GM23338 (cell line): ENCODE measurements at regions not wholly inside any gene's neighbourhood (a gene's known extent, or its start where the extent isn't known, plus 50 kb on each side); places are given as distances from the start of the nearest gene placed in this dataset.

Source experiments
- ATAC-seq: fragments of 200-7000 bp; cut with Tn5 transposase; 3 replicates; pipeline ENCODE4 v1.9.1; 2020
- DNase-seq: peaks from one replicate; pipeline ENCODE4 v3.0.0-alpha.2; 2015; ENCODE audit warnings: low spot score
- H2AFZ ChIP-seq: fragments of 200-600 bp; sonication (generic); 2 replicates; pipeline ENCODE4 v1.8.0; 2016; ENCODE audit warnings: antibody characterized with exemption, mild to moderate bottlenecking, moderate library complexity
- H3F3A ChIP-seq: fragments of 200-600 bp; sonication (generic); replicated peaks from 2 replicates; pipeline ENCODE4 v1.8.0; 2017; ENCODE audit warnings: antibody characterized with exemption, mixed run types, low read depth
- H3K27ac ChIP-seq: fragments of 200-600 bp; sonication (generic); 2 replicates; pipeline ENCODE4 v1.6.1; 2016; ENCODE audit warnings: low read depth
- H3K27me3 ChIP-seq: fragments of 200-600 bp; sonication (generic); 2 replicates; pipeline ENCODE4 v1.8.0; 2016; ENCODE audit warnings: mild to moderate bottlenecking, mixed run types, moderate library complexity; ENCODE audit not compliant: insufficient read depth
- H3K36me3 ChIP-seq: fragments of 200-600 bp; sonication (generic); 2 replicates; pipeline ENCODE4 v1.8.0; 2016; ENCODE audit warnings: mild to moderate bottlenecking; ENCODE audit not compliant: insufficient read depth
- H3K4me1 ChIP-seq: fragments of 200-600 bp; sonication (generic); 2 replicates; pipeline ENCODE4 v1.8.0; 2016; ENCODE audit warnings: mild to moderate bottlenecking, moderate library complexity; ENCODE audit not compliant: insufficient read depth
- H3K4me2 ChIP-seq: fragments of 200-600 bp; sonication (generic); 2 replicates; pipeline ENCODE4 v1.7.1; 2017; ENCODE audit warnings: mixed run types
- H3K4me3 ChIP-seq: fragments of 200-600 bp; sonication (generic); 2 replicates; pipeline ENCODE4 v1.6.1; 2016; ENCODE audit warnings: mixed run types
- H3K79me2 ChIP-seq: fragments of 200-600 bp; sonication (generic); replicated peaks from 2 replicates; pipeline ENCODE4 v1.8.0; 2017; ENCODE audit warnings: mild to moderate bottlenecking; ENCODE audit not compliant: insufficient read depth
- H3K9me2 ChIP-seq: fragments of 200-600 bp; sonication (generic); 2 replicates; pipeline ENCODE4 v1.8.0; 2017; ENCODE audit not compliant: insufficient read depth
- H4K20me1 ChIP-seq: fragments of 200-600 bp; sonication (generic); replicated peaks from 2 replicates; pipeline ENCODE4 v1.8.0; 2017; ENCODE audit warnings: mild to moderate bottlenecking; ENCODE audit not compliant: insufficient read depth
- H3K27ac Mint-ChIP-seq: 2 replicates; pipeline ENCODE4 v1.8.0; 2020; ENCODE audit warnings: inconsistent platforms, mild to moderate bottlenecking, moderate library complexity, mixed read lengths
- H3K27me3 Mint-ChIP-seq: 3 replicates; pipeline ENCODE4 v1.8.0; 2022; ENCODE audit warnings: low read depth, mild to moderate bottlenecking, moderate library complexity, mixed read lengths, inconsistent platforms; ENCODE audit not compliant: insufficient read depth, poor library complexity
- H3K36me3 Mint-ChIP-seq: 3 replicates; pipeline ENCODE4 v1.8.0; 2021; ENCODE audit warnings: low read depth, mild to moderate bottlenecking, inconsistent platforms, moderate library complexity, mixed read lengths
- H3K4me1 Mint-ChIP-seq: 3 replicates; pipeline ENCODE4 v1.8.0; 2020; ENCODE audit warnings: mild to moderate bottlenecking, inconsistent platforms, mixed read lengths
- H3K4me3 Mint-ChIP-seq: 3 replicates; pipeline ENCODE4 v1.8.0; 2021; ENCODE audit warnings: moderate library complexity, mild to moderate bottlenecking, inconsistent platforms, mixed read lengths
- H3K9me3 Mint-ChIP-seq: 3 replicates; pipeline ENCODE4 v1.8.0; 2020; ENCODE audit warnings: moderate library complexity, mild to moderate bottlenecking, inconsistent platforms, mixed read lengths
- CREB1 ChIP-seq: fragments of 250-450 bp; sonication (Bioruptor Pico); IDR thresholded peaks from 2 replicates; pipeline ENCODE4 v1.5.0; 2020; ENCODE audit warnings: low read depth, mild to moderate bottlenecking, moderate library complexity
- CTCF ChIP-seq, 2 experiments: fragments of 200-600 bp in 1 of 2; sonication (generic) in 1 of 2; conservative IDR thresholded peaks; 2 replicates each; pipeline versions ENCODE4 v1.5.1 to v1.6.1; 2016 to 2017; ENCODE audit warnings: antibody characterized with exemption in 2 of 2, low read depth in 2 of 2, mild to moderate bottlenecking in 2 of 2, moderate library complexity in 1 of 2
- EZH2 ChIP-seq: fragments of 200-600 bp; sonication (generic); IDR thresholded peaks from one replicate; pipeline ENCODE4 v1.8.0; 2017; ENCODE audit warnings: antibody characterized with exemption, mild to moderate bottlenecking, low read depth; ENCODE audit not compliant: unreplicated experiment
- EZH2phosphoT487 ChIP-seq: fragments of 200-600 bp; sonication (generic); IDR thresholded peaks from one replicate; pipeline ENCODE4 v1.8.1; 2018; ENCODE audit warnings: antibody characterized with exemption; ENCODE audit not compliant: unreplicated experiment
- JUNB ChIP-seq: IDR thresholded peaks from one replicate; pipeline ENCODE4 v1.6.1; 2016; ENCODE audit warnings: antibody characterized with exemption; ENCODE audit not compliant: unreplicated experiment
- NANOG ChIP-seq: IDR thresholded peaks from 2 replicates; pipeline ENCODE4 v1.6.1; 2016; ENCODE audit warnings: antibody characterized with exemption, borderline replicate concordance
- POLR2AphosphoS5 ChIP-seq: IDR thresholded peaks from 2 replicates; pipeline ENCODE4 v1.6.1; 2016; ENCODE audit warnings: antibody characterized with exemption, low read depth
- STAT1 ChIP-seq: IDR thresholded peaks from one replicate; pipeline ENCODE4 v1.6.1; 2016; ENCODE audit warnings: antibody characterized with exemption; ENCODE audit not compliant: unreplicated experiment
- ZNF114 ChIP-seq: fragments of 250-450 bp; sonication (Bioruptor Pico); IDR thresholded peaks from 2 replicates; pipeline ENCODE4 v1.5.0; 2020; ENCODE audit warnings: mild to moderate bottlenecking, moderate library complexity
- ZNF331 ChIP-seq: fragments of 250-450 bp; sonication (Bioruptor Pico); IDR thresholded peaks from 2 replicates; pipeline ENCODE4 v1.5.0; 2020; ENCODE audit warnings: low read depth, mild to moderate bottlenecking, moderate library complexity
- TF ChIP-seq, protein P1 (sequence below): IDR thresholded peaks from 2 replicates; pipeline ENCODE4 v1.6.1; 2016; ENCODE audit warnings: antibody characterized with exemption
- TF ChIP-seq, protein P2 (sequence below): IDR thresholded peaks from one replicate; pipeline ENCODE4 v1.6.1; 2018; ENCODE audit warnings: antibody characterized with exemption; ENCODE audit not compliant: unreplicated experiment
- TF ChIP-seq, protein P3 (sequence below): fragments of 250-450 bp; sonication (Bioruptor Pico); IDR thresholded peaks from 2 replicates; pipeline ENCODE4 v1.5.0; 2020; ENCODE audit warnings: mild to moderate bottlenecking, moderate library complexity

GRCh38 chr5:15249152-15249551 is 250.8 kb upstream of the FBXL7 start:
- Mint-ChIP-seq H3K9me3 (peaks cover 12% of the 10 kb centered on the region; the same call in 2 of the 3 replicates), H3K27ac (no peak overlapping the region; the same call in 1 of the 2 replicates), H3K36me3 (peaks cover 5% of the 10 kb centered on the region; the same call in 1 of the 3 replicates), H3K4me1 (no peaks in the 10 kb centered on the region), H3K27me3 (peaks cover 2% of the 10 kb centered on the region), H3K4me3 (no peak overlapping the region)
- H3K79me2 ChIP-seq: no peaks in the 10 kb centered on the region
- no peak for TF ChIP-seq ZNF114
- TF ChIP-seq, protein P1, sequence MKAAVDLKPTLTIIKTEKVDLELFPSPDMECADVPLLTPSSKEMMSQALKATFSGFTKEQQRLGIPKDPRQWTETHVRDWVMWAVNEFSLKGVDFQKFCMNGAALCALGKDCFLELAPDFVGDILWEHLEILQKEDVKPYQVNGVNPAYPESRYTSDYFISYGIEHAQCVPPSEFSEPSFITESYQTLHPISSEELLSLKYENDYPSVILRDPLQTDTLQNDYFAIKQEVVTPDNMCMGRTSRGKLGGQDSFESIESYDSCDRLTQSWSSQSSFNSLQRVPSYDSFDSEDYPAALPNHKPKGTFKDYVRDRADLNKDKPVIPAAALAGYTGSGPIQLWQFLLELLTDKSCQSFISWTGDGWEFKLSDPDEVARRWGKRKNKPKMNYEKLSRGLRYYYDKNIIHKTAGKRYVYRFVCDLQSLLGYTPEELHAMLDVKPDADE: no peak
- TF ChIP-seq EZH2: no peak
- no peak for TF ChIP-seq JUNB
- no peak for TF ChIP-seq CTCF (conservative IDR thresholded peaks at IDR 0.05; ENCODE audit: low read depth in 2 of 2)
- TF ChIP-seq POLR2AphosphoS5: no peak
- no peak for TF ChIP-seq ZNF331 (CRISPR knock-in tag)
- no peak for TF ChIP-seq STAT1
- TF ChIP-seq, protein P2, sequence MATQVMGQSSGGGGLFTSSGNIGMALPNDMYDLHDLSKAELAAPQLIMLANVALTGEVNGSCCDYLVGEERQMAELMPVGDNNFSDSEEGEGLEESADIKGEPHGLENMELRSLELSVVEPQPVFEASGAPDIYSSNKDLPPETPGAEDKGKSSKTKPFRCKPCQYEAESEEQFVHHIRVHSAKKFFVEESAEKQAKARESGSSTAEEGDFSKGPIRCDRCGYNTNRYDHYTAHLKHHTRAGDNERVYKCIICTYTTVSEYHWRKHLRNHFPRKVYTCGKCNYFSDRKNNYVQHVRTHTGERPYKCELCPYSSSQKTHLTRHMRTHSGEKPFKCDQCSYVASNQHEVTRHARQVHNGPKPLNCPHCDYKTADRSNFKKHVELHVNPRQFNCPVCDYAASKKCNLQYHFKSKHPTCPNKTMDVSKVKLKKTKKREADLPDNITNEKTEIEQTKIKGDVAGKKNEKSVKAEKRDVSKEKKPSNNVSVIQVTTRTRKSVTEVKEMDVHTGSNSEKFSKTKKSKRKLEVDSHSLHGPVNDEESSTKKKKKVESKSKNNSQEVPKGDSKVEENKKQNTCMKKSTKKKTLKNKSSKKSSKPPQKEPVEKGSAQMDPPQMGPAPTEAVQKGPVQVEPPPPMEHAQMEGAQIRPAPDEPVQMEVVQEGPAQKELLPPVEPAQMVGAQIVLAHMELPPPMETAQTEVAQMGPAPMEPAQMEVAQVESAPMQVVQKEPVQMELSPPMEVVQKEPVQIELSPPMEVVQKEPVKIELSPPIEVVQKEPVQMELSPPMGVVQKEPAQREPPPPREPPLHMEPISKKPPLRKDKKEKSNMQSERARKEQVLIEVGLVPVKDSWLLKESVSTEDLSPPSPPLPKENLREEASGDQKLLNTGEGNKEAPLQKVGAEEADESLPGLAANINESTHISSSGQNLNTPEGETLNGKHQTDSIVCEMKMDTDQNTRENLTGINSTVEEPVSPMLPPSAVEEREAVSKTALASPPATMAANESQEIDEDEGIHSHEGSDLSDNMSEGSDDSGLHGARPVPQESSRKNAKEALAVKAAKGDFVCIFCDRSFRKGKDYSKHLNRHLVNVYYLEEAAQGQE: no peak
- TF ChIP-seq CREB1: no peak
- TF ChIP-seq NANOG: no peak
- TF ChIP-seq, protein P3, sequence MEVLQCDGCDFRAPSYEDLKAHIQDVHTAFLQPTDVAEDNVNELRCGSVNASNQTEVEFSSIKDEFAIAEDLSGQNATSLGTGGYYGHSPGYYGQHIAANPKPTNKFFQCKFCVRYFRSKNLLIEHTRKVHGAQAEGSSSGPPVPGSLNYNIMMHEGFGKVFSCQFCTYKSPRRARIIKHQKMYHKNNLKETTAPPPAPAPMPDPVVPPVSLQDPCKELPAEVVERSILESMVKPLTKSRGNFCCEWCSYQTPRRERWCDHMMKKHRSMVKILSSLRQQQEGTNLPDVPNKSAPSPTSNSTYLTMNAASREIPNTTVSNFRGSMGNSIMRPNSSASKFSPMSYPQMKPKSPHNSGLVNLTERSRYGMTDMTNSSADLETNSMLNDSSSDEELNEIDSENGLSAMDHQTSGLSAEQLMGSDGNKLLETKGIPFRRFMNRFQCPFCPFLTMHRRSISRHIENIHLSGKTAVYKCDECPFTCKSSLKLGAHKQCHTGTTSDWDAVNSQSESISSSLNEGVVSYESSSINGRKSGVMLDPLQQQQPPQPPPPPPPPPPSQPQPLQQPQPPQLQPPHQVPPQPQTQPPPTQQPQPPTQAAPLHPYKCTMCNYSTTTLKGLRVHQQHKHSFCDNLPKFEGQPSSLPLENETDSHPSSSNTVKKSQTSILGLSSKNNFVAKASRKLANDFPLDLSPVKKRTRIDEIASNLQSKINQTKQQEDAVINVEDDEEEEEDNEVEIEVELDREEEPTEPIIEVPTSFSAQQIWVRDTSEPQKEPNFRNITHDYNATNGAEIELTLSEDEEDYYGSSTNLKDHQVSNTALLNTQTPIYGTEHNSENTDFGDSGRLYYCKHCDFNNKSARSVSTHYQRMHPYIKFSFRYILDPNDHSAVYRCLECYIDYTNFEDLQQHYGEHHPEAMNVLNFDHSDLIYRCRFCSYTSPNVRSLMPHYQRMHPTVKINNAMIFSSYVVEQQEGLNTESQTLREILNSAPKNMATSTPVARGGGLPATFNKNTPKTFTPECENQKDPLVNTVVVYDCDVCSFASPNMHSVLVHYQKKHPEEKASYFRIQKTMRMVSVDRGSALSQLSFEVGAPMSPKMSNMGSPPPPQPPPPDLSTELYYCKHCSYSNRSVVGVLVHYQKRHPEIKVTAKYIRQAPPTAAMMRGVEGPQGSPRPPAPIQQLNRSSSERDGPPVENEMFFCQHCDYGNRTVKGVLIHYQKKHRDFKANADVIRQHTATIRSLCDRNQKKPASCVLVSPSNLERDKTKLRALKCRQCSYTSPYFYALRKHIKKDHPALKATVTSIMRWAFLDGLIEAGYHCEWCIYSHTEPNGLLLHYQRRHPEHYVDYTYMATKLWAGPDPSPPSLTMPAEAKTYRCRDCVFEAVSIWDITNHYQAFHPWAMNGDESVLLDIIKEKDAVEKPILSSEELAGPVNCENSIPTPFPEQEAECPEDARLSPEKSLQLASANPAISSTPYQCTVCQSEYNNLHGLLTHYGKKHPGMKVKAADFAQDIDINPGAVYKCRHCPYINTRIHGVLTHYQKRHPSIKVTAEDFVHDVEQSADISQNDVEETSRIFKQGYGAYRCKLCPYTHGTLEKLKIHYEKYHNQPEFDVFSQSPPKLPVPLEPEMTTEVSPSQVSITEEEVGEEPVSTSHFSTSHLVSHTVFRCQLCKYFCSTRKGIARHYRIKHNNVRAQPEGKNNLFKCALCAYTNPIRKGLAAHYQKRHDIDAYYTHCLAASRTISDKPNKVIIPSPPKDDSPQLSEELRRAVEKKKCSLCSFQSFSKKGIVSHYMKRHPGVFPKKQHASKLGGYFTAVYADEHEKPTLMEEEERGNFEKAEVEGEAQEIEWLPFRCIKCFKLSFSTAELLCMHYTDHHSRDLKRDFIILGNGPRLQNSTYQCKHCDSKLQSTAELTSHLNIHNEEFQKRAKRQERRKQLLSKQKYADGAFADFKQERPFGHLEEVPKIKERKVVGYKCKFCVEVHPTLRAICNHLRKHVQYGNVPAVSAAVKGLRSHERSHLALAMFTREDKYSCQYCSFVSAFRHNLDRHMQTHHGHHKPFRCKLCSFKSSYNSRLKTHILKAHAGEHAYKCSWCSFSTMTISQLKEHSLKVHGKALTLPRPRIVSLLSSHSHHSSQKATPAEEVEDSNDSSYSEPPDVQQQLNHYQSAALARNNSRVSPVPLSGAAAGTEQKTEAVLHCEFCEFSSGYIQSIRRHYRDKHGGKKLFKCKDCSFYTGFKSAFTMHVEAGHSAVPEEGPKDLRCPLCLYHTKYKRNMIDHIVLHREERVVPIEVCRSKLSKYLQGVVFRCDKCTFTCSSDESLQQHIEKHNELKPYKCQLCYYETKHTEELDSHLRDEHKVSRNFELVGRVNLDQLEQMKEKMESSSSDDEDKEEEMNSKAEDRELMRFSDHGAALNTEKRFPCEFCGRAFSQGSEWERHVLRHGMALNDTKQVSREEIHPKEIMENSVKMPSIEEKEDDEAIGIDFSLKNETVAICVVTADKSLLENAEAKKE (CRISPR knock-in tag): no peak
- TF ChIP-seq EZH2phosphoT487: no peak
- H3K36me3 ChIP-seq: no peaks in the 10 kb centered on the region
- no peaks in the 10 kb centered on the region for H3K4me1 ChIP-seq
- H3K27me3 ChIP-seq: no peaks in the 10 kb centered on the region
- H3K9me2 ChIP-seq: peaks cover 6% of the 10 kb centered on the region; the same call in 1 of the 2 replicates
- DNase-seq: no peak
- no peaks in the 10 kb centered on the region for H3F3A ChIP-seq
- H3K4me2 ChIP-seq: no peak overlapping the region
- no peaks in the 10 kb centered on the region for H4K20me1 ChIP-seq
- H2AFZ ChIP-seq: no peak overlapping the region
- no peak overlapping the region for H3K27ac ChIP-seq
- no peak overlapping the region for H3K4me3 ChIP-seq
- ATAC-seq: no peak
